Upper lobe of left lung (tissue), 6 donors: ENCODE measurements at regions not wholly inside any gene's neighbourhood (a gene's known extent, or its start where the extent isn't known, plus 50 kb on each side); places are given as distances from the start of the nearest gene placed in this dataset.

ENCODE experiments used
- ATAC-seq, 2 donors: fragments of 200-7000 bp; cut with Tn5 transposase; one replicate each; pipeline ENCODE4 v1.9.1; 2022; ENCODE audit warnings: mild to moderate bottlenecking in 2 of 2, moderate library complexity in 2 of 2; ENCODE audit not compliant: low FRiP score in 2 of 2
- DNase-seq, 2 donors: peaks; one replicate each; pipeline ENCODE4 v3.0.0-alpha.2; 2019 to 2020
- H3K27ac ChIP-seq, 4 donors: fragments of 200-600 bp; sonication (generic); one replicate each; pipeline ENCODE4 v1.5.1; 2016 to 2019
- H3K27me3 ChIP-seq, 4 donors: fragments of 200-600 bp; sonication (generic); one replicate each; pipeline ENCODE4 v1.5.1; 2017 to 2019
- H3K36me3 ChIP-seq, 4 donors: fragments of 200-600 bp; sonication (generic); one replicate each; pipeline ENCODE4 v1.5.1; 2016 to 2019
- H3K4me1 ChIP-seq, 4 donors: fragments of 200-600 bp; sonication (generic); one replicate each; pipeline ENCODE4 v1.5.1; 2018 to 2019
- H3K4me3 ChIP-seq, 4 donors: fragments of 200-600 bp; sonication (generic); one replicate each; pipeline ENCODE4 v1.5.1; 2017 to 2019; ENCODE audit warnings: mild to moderate bottlenecking in 2 of 4, moderate library complexity in 1 of 4
- H3K9me3 ChIP-seq, 4 donors: fragments of 200-600 bp; sonication (generic); one replicate each; pipeline ENCODE4 v1.5.1; 2018 to 2019
- CTCF ChIP-seq, 6 experiments: fragments of 450-650 bp in 4 of 6; fragments of 200-600 bp in 2 of 6; sonication (generic) in 2 of 6; IDR thresholded peaks; one replicate each; pipeline ENCODE4 v1.5.1; 2016 to 2019; ENCODE audit warnings: antibody characterized with exemption in 6 of 6
- EP300 ChIP-seq, 4 donors: sonication (generic); formaldehyde crosslinking; IDR thresholded peaks; one replicate each; pipeline ENCODE4 v1.5.1; 2017; ENCODE audit warnings: antibody characterized with exemption in 4 of 4, control low read depth in 2 of 4
- POLR2A ChIP-seq, 4 donors: fragments of 450-650 bp; IDR thresholded peaks; one replicate each; pipeline ENCODE4 v1.5.1; 2016 to 2017; ENCODE audit warnings: antibody characterized with exemption in 4 of 4, mild to moderate bottlenecking in 2 of 4
- POLR2AphosphoS5 ChIP-seq, 2 donors: sonication (generic); formaldehyde crosslinking; IDR thresholded peaks; one replicate each; pipeline ENCODE4 v1.5.1; 2017; ENCODE audit warnings: antibody characterized with exemption in 2 of 2
- WGBS, 2 donors: methylation state at CpG; one replicate each; pipeline ENCODE4 v1.1.5; 2017 to 2018; 5-methylcytosine and 5-hydroxymethylcytosine counted together
- donor health status: DM: no; HTN: no; CAD: no; lungs with moderate emphysema.
- donor health status: DM: no; HTN: yes; CAD: no; lungs with severe emphysema.

- 91 to 96% methylated on average over 2 of the region's 2 CpGs for WGBS, 2 donors
- Histone ChIP-seq H3K9me3 (no peaks in the 10 kb centered on the region), H3K27ac (no peak overlapping the region), H3K36me3 (no peaks in the 10 kb centered on the region), H3K4me3 (no peak overlapping the region), H3K27me3 (no peaks in the 10 kb centered on the region), H3K4me1 (no peaks in the 10 kb centered on the region)
- ATAC-seq, result no peak
- TF ChIP-seq POLR2A (IDR thresholded peaks at IDR 0.05) (no peak), POLR2AphosphoS5 (IDR thresholded peaks at IDR 0.05) (no peak), EP300 (IDR thresholded peaks at IDR 0.05) (no peak), CTCF (IDR thresholded peaks at IDR 0.05) (no peak)
- no peak for DNase-seq
These were observed 417.6 kb upstream of the TENM3 start for GRCh38 chr4:181825564-181825963.

- TF ChIP-seq EP300 (IDR thresholded peaks at IDR 0.05) (no peak), POLR2A (IDR thresholded peaks at IDR 0.05) (no peak), POLR2AphosphoS5 (IDR thresholded peaks at IDR 0.05) (no peak), CTCF (IDR thresholded peaks at IDR 0.05) (no peak)
- Histone ChIP-seq H3K27ac (no peak overlapping the region), H3K4me1 (no peaks in the 10 kb centered on the region), H3K27me3 (no peaks in the 10 kb centered on the region), H3K36me3 (no peaks in the 10 kb centered on the region), H3K4me3 (no peak overlapping the region), H3K9me3 (no peaks in the 10 kb centered on the region)
- no peak for DNase-seq
- no peak for ATAC-seq
- 68 to 78% methylated on average over 9 of the region's 9 CpGs for WGBS, 2 donors
These were observed 416.0 kb upstream of the TENM3 start for GRCh38 chr4:181827246-181827645.

GRCh38 chr4:181830404-181831035 lies 412.7 kb upstream of the TENM3 start:
- no peak for DNase-seq
- no peak overlapping the region for H3K4me3 ChIP-seq
- H3K27ac ChIP-seq, result no peak overlapping the region
- H3K27me3 ChIP-seq, result no peaks in the 10 kb centered on the region
- no peak for ATAC-seq
- no peak for TF ChIP-seq POLR2A (IDR thresholded peaks at IDR 0.05)
- TF ChIP-seq EP300 (IDR thresholded peaks at IDR 0.05), result no peak
- no peak for TF ChIP-seq POLR2AphosphoS5 (IDR thresholded peaks at IDR 0.05)
- no peak for TF ChIP-seq CTCF (IDR thresholded peaks at IDR 0.05)
- no peaks in the 10 kb centered on the region for H3K9me3 ChIP-seq
- WGBS, 2 donors, result 54 to 60% methylated on average over 6 of the region's 6 CpGs
- H3K4me1 ChIP-seq, result no peaks in the 10 kb centered on the region
- H3K36me3 ChIP-seq, result no peaks in the 10 kb centered on the region

GRCh38 chr4:181834071-181834470 lies 409.1 kb upstream of the TENM3 start:
- Histone ChIP-seq H3K4me1 (no peaks in the 10 kb centered on the region), H3K27me3 (no peaks in the 10 kb centered on the region), H3K36me3 (no peaks in the 10 kb centered on the region), H3K27ac (no peak overlapping the region), H3K9me3 (no peaks in the 10 kb centered on the region), H3K4me3 (no peak overlapping the region)
- no peak for TF ChIP-seq POLR2AphosphoS5 (IDR thresholded peaks at IDR 0.05)
- TF ChIP-seq CTCF (IDR thresholded peaks at IDR 0.05), result no peak
- ATAC-seq, result no peak
- 88 to 89% methylated on average over 2 of the region's 2 CpGs for WGBS, 2 donors
- DNase-seq, result no peak

GRCh38 chr4:181835348-181835747 lies 407.9 kb upstream of the TENM3 start:
- Histone ChIP-seq H3K27me3 (no peaks in the 10 kb centered on the region), H3K27ac (no peak overlapping the region), H3K9me3 (no peaks in the 10 kb centered on the region), H3K4me3 (no peak overlapping the region), H3K36me3 (no peaks in the 10 kb centered on the region), H3K4me1 (no peaks in the 10 kb centered on the region)
- DNase-seq (no peak), ATAC-seq (no peak)
- TF ChIP-seq POLR2AphosphoS5 (IDR thresholded peaks at IDR 0.05), result no peak
- no peak for TF ChIP-seq CTCF (IDR thresholded peaks at IDR 0.05)
- TF ChIP-seq EP300 (IDR thresholded peaks at IDR 0.05), result no peak
- no peak for TF ChIP-seq POLR2A (IDR thresholded peaks at IDR 0.05)
- 73% methylated on average over 5 of the region's 5 CpGs for WGBS, 2 donors
